Breast epithelium (tissue), 4 donors: ENCODE measurements at regions not wholly inside any gene's neighbourhood (a gene's known extent, or its start where the extent isn't known, plus 50 kb on each side); places are given as distances from the start of the nearest gene placed in this dataset.

Experiments
- DNase-seq, 2 donors: peaks; one replicate each; pipeline ENCODE4 v3.0.0-alpha.2; 2019; ENCODE audit warnings: low spot score in 2 of 2
- H3K27ac ChIP-seq, 2 donors: fragments of 200-600 bp; sonication (generic) in 1 of 2; one replicate each; pipeline ENCODE4 v1.5.1; 2016 to 2019; ENCODE audit warnings: mild to moderate bottlenecking in 1 of 2
- H3K27me3 ChIP-seq, 2 donors: fragments of 200-600 bp; sonication (generic) in 1 of 2; one replicate each; pipeline versions ENCODE4 v1.5.1 to v1.6.0; 2017 to 2019; ENCODE audit warnings: control low read depth in 1 of 2, mild to moderate bottlenecking in 1 of 2
- H3K36me3 ChIP-seq: fragments of 200-600 bp; one replicate; pipeline ENCODE4 v1.5.1; 2019
- H3K4me1 ChIP-seq, 2 donors: fragments of 200-600 bp; sonication (generic); one replicate each; pipeline ENCODE4 v1.5.1; 2016 to 2019; ENCODE audit warnings: control low read depth in 1 of 2
- H3K4me3 ChIP-seq, 3 donors: fragments of 200-600 bp; sonication (generic); 1 replicate in 2 of 3; 2 replicates in 1 of 3; pipeline ENCODE4 v1.5.1; 2016 to 2019; ENCODE audit warnings: mild to moderate bottlenecking in 3 of 3, moderate library complexity in 2 of 3
- H3K9me3 ChIP-seq, 2 donors: fragments of 200-600 bp; sonication (generic) in 1 of 2; one replicate each; pipeline ENCODE4 v1.5.1; 2016 to 2019; ENCODE audit warnings: control low read depth in 1 of 2
- CTCF ChIP-seq, 3 donors: fragments of 450-650 bp; IDR thresholded peaks; one replicate each; pipeline ENCODE4 v1.5.1; 2016 to 2017; ENCODE audit warnings: antibody characterized with exemption in 3 of 3, mild to moderate bottlenecking in 3 of 3, moderate library complexity in 3 of 3
- POLR2A ChIP-seq: fragments of 450-650 bp; IDR thresholded peaks from one replicate; pipeline ENCODE4 v1.6.1; 2016; ENCODE audit warnings: antibody characterized with exemption, mild to moderate bottlenecking, moderate library complexity
- POLR2AphosphoS5 ChIP-seq, 3 donors: sonication (generic); formaldehyde crosslinking; IDR thresholded peaks; one replicate each; pipeline ENCODE4 v1.6.1; 2017; ENCODE audit warnings: antibody characterized with exemption in 3 of 3
- intact Hi-C: fragments of 100-400 bp; cut with DNase I; formaldehyde crosslinking; loops from one replicate; pipeline ENCODE4 v1.15.1; 2023; ENCODE audit warnings: low total_unique reads

GRCh38 chr14:38973083-38973700, 129.8 kb downstream of the SEC23A start:
- no peaks in the 10 kb centered on the region for H3K4me1 ChIP-seq
- no peaks in the 10 kb centered on the region for H3K36me3 ChIP-seq
- no peak for DNase-seq
- no peaks in the 10 kb centered on the region for H3K27me3 ChIP-seq
- TF ChIP-seq POLR2AphosphoS5 (IDR thresholded peaks at IDR 0.05) (no peak), CTCF (IDR thresholded peaks at IDR 0.05) (no peak), POLR2A (no peak)
- H3K4me3 ChIP-seq, result no peak overlapping the region
- intact Hi-C loops, result no loop called here
- H3K27ac ChIP-seq, result no peak overlapping the region
- peaks cover 0 to 6% of the 10 kb centered on the region in 2 donors for H3K9me3 ChIP-seq

- H3K4me1 ChIP-seq, result no peaks in the 10 kb centered on the region
- H3K27ac ChIP-seq, result no peak overlapping the region
- TF ChIP-seq POLR2A (no peak), CTCF (IDR thresholded peaks at IDR 0.05) (no peak), POLR2AphosphoS5 (IDR thresholded peaks at IDR 0.05) (no peak)
- no peaks in the 10 kb centered on the region for H3K36me3 ChIP-seq
- no peaks in the 10 kb centered on the region for H3K9me3 ChIP-seq
- intact Hi-C loops, result no loop called here
- H3K27me3 ChIP-seq, result no peaks in the 10 kb centered on the region
- DNase-seq, result no peak
- no peak overlapping the region for H3K4me3 ChIP-seq
Observed at GRCh38 chr14:38972511-38972910, 130.5 kb downstream of the SEC23A start.

GRCh38 chr14:38971258-38971921, 131.6 kb downstream of the SEC23A start:
- no peaks in the 10 kb centered on the region for H3K4me1 ChIP-seq
- no peak overlapping the region for H3K27ac ChIP-seq
- TF ChIP-seq CTCF (IDR thresholded peaks at IDR 0.05), result no peak
- TF ChIP-seq POLR2A, result no peak
- TF ChIP-seq POLR2AphosphoS5 (IDR thresholded peaks at IDR 0.05), result no peak
- H3K4me3 ChIP-seq, result no peak overlapping the region
- no peaks in the 10 kb centered on the region for H3K36me3 ChIP-seq
- intact Hi-C loops, result no loop called here
- no peak for DNase-seq
- no peaks in the 10 kb centered on the region for H3K27me3 ChIP-seq
- H3K9me3 ChIP-seq, result no peaks in the 10 kb centered on the region

- DNase-seq, result no peak
- H3K27me3 ChIP-seq, result no peaks in the 10 kb centered on the region
Observed at GRCh38 chr14:38964630-38965029, 138.4 kb downstream of the SEC23A start.

GRCh38 chr14:38960946-38961531, 142.0 kb downstream of the SEC23A start:
- H3K36me3 ChIP-seq, result no peaks in the 10 kb centered on the region

More at GRCh38 chr14:38964630-38965029, 138.4 kb downstream of the SEC23A start:
- Histone ChIP-seq H3K4me1 (no peaks in the 10 kb centered on the region), H3K27ac (no peak overlapping the region), H3K4me3 (no peak overlapping the region), H3K36me3 (no peaks in the 10 kb centered on the region), H3K9me3 (no peaks in the 10 kb centered on the region)
- intact Hi-C loops, result no loop called here
- no peak for TF ChIP-seq POLR2AphosphoS5 (IDR thresholded peaks at IDR 0.05)

More at GRCh38 chr14:38960946-38961531, 142.0 kb downstream of the SEC23A start:
- TF ChIP-seq POLR2AphosphoS5 (IDR thresholded peaks at IDR 0.05) (no peak), POLR2A (no peak), CTCF (IDR thresholded peaks at IDR 0.05) (no peak)
- no peaks in the 10 kb centered on the region for H3K9me3 ChIP-seq
- DNase-seq, result no peak
- intact Hi-C loops, result no loop called here
- H3K4me3 ChIP-seq, result no peak overlapping the region
- no peak overlapping the region for H3K27ac ChIP-seq
- H3K4me1 ChIP-seq, result no peaks in the 10 kb centered on the region
- no peaks in the 10 kb centered on the region for H3K27me3 ChIP-seq
